Sigmoid colon (tissue), 4 donors: ENCODE measurements at regions not wholly inside any gene's neighbourhood (a gene's known extent, or its start where the extent isn't known, plus 50 kb on each side); places are given as distances from the start of the nearest gene placed in this dataset.

Experiments used
- CTCF ChIP-seq, 4 experiments: fragments of 450-650 bp in 3 of 4; fragments of 200-600 bp in 1 of 4; IDR thresholded peaks; one replicate each; pipeline ENCODE4 v1.5.1; 2016 to 2019; ENCODE audit warnings: antibody characterized with exemption in 4 of 4, mild to moderate bottlenecking in 3 of 4, moderate library complexity in 2 of 4
- EP300 ChIP-seq, 4 donors: sonication (generic); formaldehyde crosslinking; IDR thresholded peaks; one replicate each; pipeline ENCODE4 v1.6.1; 2017; ENCODE audit warnings: antibody characterized with exemption in 4 of 4
- POLR2A ChIP-seq, 2 donors: fragments of 450-650 bp; IDR thresholded peaks; one replicate each; pipeline ENCODE4 v1.6.1; 2016; ENCODE audit warnings: antibody characterized with exemption in 2 of 2, mild to moderate bottlenecking in 2 of 2, moderate library complexity in 2 of 2
- POLR2AphosphoS5 ChIP-seq, 4 donors: sonication (generic); formaldehyde crosslinking; IDR thresholded peaks; one replicate each; pipeline ENCODE4 v1.6.1; 2017; ENCODE audit warnings: antibody characterized with exemption in 4 of 4

DNA sequence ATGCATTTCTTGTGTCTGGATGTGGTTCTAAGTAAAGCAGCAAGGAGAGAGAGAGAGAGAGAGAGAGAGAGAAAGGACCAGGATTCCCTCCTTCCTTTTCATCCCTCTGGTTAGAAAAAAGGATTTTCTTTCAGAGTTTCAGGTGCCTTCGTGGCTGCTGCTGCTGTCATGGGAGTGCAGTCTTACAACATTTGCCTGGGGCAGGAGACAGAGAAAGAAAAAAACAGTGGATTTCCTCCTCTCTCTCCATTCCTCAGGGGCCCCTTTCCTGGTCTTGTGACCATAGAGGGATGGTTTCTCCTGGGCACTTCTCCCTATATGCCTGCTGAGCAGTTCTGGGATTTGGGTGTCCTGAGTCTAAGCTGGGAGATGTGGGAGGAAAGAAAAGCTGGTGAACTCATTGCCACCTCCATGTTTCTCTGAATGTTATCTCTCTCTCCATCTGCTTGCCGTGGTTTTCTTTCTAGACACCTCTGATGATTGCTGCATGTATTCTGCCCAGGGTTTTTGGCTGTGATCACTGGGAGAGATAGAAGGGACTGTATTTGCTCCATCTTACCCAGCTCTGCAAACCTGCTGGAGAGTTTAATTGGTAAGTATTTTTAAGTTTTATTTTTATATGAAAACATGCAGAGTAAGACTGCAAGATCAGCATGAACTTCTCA lies 142.4 kb upstream of the RGMA start:
- TF ChIP-seq CTCF (IDR thresholded peaks at IDR 0.05): no peak
- no peak for TF ChIP-seq EP300 (IDR thresholded peaks at IDR 0.05)
- no peak for TF ChIP-seq POLR2A (IDR thresholded peaks at IDR 0.05)
- TF ChIP-seq POLR2AphosphoS5 (IDR thresholded peaks at IDR 0.05): no peak
